ENCODE measurements at regions not wholly inside any gene's neighbourhood (a gene's known extent, or its start where the extent isn't known, plus 50 kb on each side); places are given as distances from the start of the nearest gene placed in this dataset.

- no peak for DNase-seq
- no peaks in the 10 kb centered on the region for H3K36me3 Mint-ChIP-seq (ENCODE audit: low read depth)
- no peaks in the 10 kb centered on the region for H3K4me1 Mint-ChIP-seq
- POLR2A ChIA-PET, result no interaction called here
- no peak overlapping the region for H3K4me3 Mint-ChIP-seq
- no peak overlapping the region for H3K27ac Mint-ChIP-seq
- CTCF ChIA-PET, result no interaction called here
- peaks cover 3% of the 10 kb centered on the region for H3K9me3 Mint-ChIP-seq
- H3K27me3 Mint-ChIP-seq, result no peaks in the 10 kb centered on the region
These were observed 205.1 kb upstream of the TNP1 start for GRCh38 chr2:217065012-217065290.

- ChIA-PET POLR2A (no interaction called here), CTCF (no interaction called here)
- Mint-ChIP-seq H3K4me3 (no peak overlapping the region), H3K36me3 (ENCODE audit: low read depth) (no peaks in the 10 kb centered on the region), H3K9me3 (peaks cover 3% of the 10 kb centered on the region), H3K4me1 (no peaks in the 10 kb centered on the region), H3K27ac (no peak overlapping the region), H3K27me3 (no peaks in the 10 kb centered on the region)
- DNase-seq, result no peak
These were observed 204.6 kb upstream of the TNP1 start for GRCh38 chr2:217064234-217065011.

GRCh38 chr2:217063238-217063755 is 203.4 kb upstream of the TNP1 start:
- Mint-ChIP-seq H3K27ac (no peak overlapping the region), H3K4me3 (no peak overlapping the region), H3K4me1 (no peaks in the 10 kb centered on the region), H3K36me3 (ENCODE audit: low read depth) (no peaks in the 10 kb centered on the region), H3K9me3 (peaks cover 3% of the 10 kb centered on the region), H3K27me3 (peaks cover 1% of the 10 kb centered on the region)
- ChIA-PET POLR2A (no interaction called here), CTCF (no interaction called here)
- no peak for DNase-seq

GRCh38 chr2:217062768-217063167 is 202.9 kb upstream of the TNP1 start:
- CTCF ChIA-PET, result no interaction called here
- no peak for DNase-seq
- H3K27ac Mint-ChIP-seq, result no peak overlapping the region
- H3K36me3 Mint-ChIP-seq (ENCODE audit: low read depth), result no peaks in the 10 kb centered on the region
- POLR2A ChIA-PET, result no interaction called here
- H3K27me3 Mint-ChIP-seq, result peaks cover 3% of the 10 kb centered on the region
- no peaks in the 10 kb centered on the region for H3K4me1 Mint-ChIP-seq
- no peak overlapping the region for H3K4me3 Mint-ChIP-seq
- H3K9me3 Mint-ChIP-seq, result peaks cover 2% of the 10 kb centered on the region

- Mint-ChIP-seq H3K4me3 (no peak overlapping the region), H3K36me3 (ENCODE audit: low read depth) (no peaks in the 10 kb centered on the region), H3K27ac (no peak overlapping the region), H3K4me1 (no peaks in the 10 kb centered on the region), H3K27me3 (peaks cover 3% of the 10 kb centered on the region), H3K9me3 (no peaks in the 10 kb centered on the region)
- no peak for DNase-seq
- ChIA-PET CTCF (no interaction called here), POLR2A (no interaction called here)
These were observed 202.1 kb upstream of the TNP1 start for GRCh38 chr2:217061916-217062505.

GRCh38 chr2:217060951-217061547 is 201.2 kb upstream of the TNP1 start:
- DNase-seq, result no peak
- ChIA-PET POLR2A (no interaction called here), CTCF (no interaction called here)
- Mint-ChIP-seq H3K27me3 (peaks cover 3% of the 10 kb centered on the region), H3K4me1 (no peaks in the 10 kb centered on the region), H3K36me3 (ENCODE audit: low read depth) (no peaks in the 10 kb centered on the region), H3K9me3 (no peaks in the 10 kb centered on the region), H3K27ac (no peak overlapping the region), H3K4me3 (no peak overlapping the region)

- no peak for DNase-seq
- no peaks in the 10 kb centered on the region for H3K9me3 Mint-ChIP-seq
- no peaks in the 10 kb centered on the region for H3K4me1 Mint-ChIP-seq
- POLR2A ChIA-PET, result no interaction called here
- no peaks in the 10 kb centered on the region for H3K36me3 Mint-ChIP-seq (ENCODE audit: low read depth)
- peaks cover 6% of the 10 kb centered on the region for H3K27me3 Mint-ChIP-seq
- H3K27ac Mint-ChIP-seq, result no peak overlapping the region
- H3K4me3 Mint-ChIP-seq, result no peak overlapping the region
- CTCF ChIA-PET, result no interaction called here
These were observed 200.7 kb upstream of the TNP1 start for GRCh38 chr2:217060516-217060915.

GRCh38 chr2:217058791-217059755 is 199.2 kb upstream of the TNP1 start:
- Mint-ChIP-seq H3K4me1 (no peaks in the 10 kb centered on the region), H3K27me3 (peaks cover 6% of the 10 kb centered on the region), H3K4me3 (no peak overlapping the region), H3K36me3 (ENCODE audit: low read depth) (no peaks in the 10 kb centered on the region), H3K27ac (no peak overlapping the region), H3K9me3 (no peaks in the 10 kb centered on the region)
- CTCF ChIA-PET, result no interaction called here
- POLR2A ChIA-PET, result no interaction called here
- no peak for DNase-seq

GRCh38 chr2:217057773-217058172 is 197.9 kb upstream of the TNP1 start:
- Mint-ChIP-seq H3K27ac (no peak overlapping the region), H3K36me3 (ENCODE audit: low read depth) (no peaks in the 10 kb centered on the region), H3K4me3 (no peak overlapping the region), H3K9me3 (no peaks in the 10 kb centered on the region), H3K27me3 (peaks cover 6% of the 10 kb centered on the region), H3K4me1 (no peaks in the 10 kb centered on the region)
- no peak for DNase-seq
- POLR2A ChIA-PET, result no interaction called here
- CTCF ChIA-PET, result no interaction called here

- CTCF ChIA-PET, result no interaction called here
- peaks cover 6% of the 10 kb centered on the region for H3K27me3 Mint-ChIP-seq
- POLR2A ChIA-PET, result no interaction called here
- H3K36me3 Mint-ChIP-seq (ENCODE audit: low read depth), result no peaks in the 10 kb centered on the region
- no peak overlapping the region for H3K4me3 Mint-ChIP-seq
- H3K27ac Mint-ChIP-seq, result no peak overlapping the region
- H3K9me3 Mint-ChIP-seq, result no peaks in the 10 kb centered on the region
- no peak for DNase-seq
- H3K4me1 Mint-ChIP-seq, result no peaks in the 10 kb centered on the region
These were observed 195.8 kb upstream of the TNP1 start for GRCh38 chr2:217055624-217056023.

GRCh38 chr2:217054791-217055190 is 194.9 kb upstream of the TNP1 start:
- Mint-ChIP-seq H3K36me3 (ENCODE audit: low read depth) (no peaks in the 10 kb centered on the region), H3K9me3 (no peaks in the 10 kb centered on the region), H3K27ac (no peak overlapping the region), H3K4me1 (no peaks in the 10 kb centered on the region), H3K27me3 (peaks cover 6% of the 10 kb centered on the region), H3K4me3 (no peak overlapping the region)
- ChIA-PET POLR2A (no interaction called here), CTCF (no interaction called here)
- no peak for DNase-seq

GRCh38 chr2:217052856-217053577 is 193.2 kb upstream of the TNP1 start:
- ChIA-PET POLR2A (no interaction called here), CTCF (no interaction called here)
- H3K9me3 Mint-ChIP-seq, result no peaks in the 10 kb centered on the region
- no peaks in the 10 kb centered on the region for H3K4me1 Mint-ChIP-seq
- H3K27me3 Mint-ChIP-seq, result peaks cover 8% of the 10 kb centered on the region
- H3K36me3 Mint-ChIP-seq (ENCODE audit: low read depth), result no peaks in the 10 kb centered on the region
- no peak overlapping the region for H3K4me3 Mint-ChIP-seq
- DNase-seq, result no peak
- no peak overlapping the region for H3K27ac Mint-ChIP-seq

- H3K27ac Mint-ChIP-seq, result no peak overlapping the region
- H3K27me3 Mint-ChIP-seq, result peaks cover 6% of the 10 kb centered on the region
- no peaks in the 10 kb centered on the region for H3K36me3 Mint-ChIP-seq (ENCODE audit: low read depth)
- H3K9me3 Mint-ChIP-seq, result no peaks in the 10 kb centered on the region
- no peak overlapping the region for H3K4me3 Mint-ChIP-seq
- ChIA-PET POLR2A (no interaction called here), CTCF (no interaction called here)
- DNase-seq, result no peak
- H3K4me1 Mint-ChIP-seq, result no peaks in the 10 kb centered on the region
These were observed 191.6 kb upstream of the TNP1 start for GRCh38 chr2:217051416-217051815.

All from activated CD4-positive, alpha-beta memory T cell treated with anti-CD3 and anti-CD28 coated beads, Interleukin-2, amount 10 ng/mL, durations not matched to agents 7 days and 5 days (primary cell).